HCT116 (cell line): ENCODE measurements at regions not wholly inside any gene's neighbourhood (a gene's known extent, or its start where the extent isn't known, plus 50 kb on each side); places are given as distances from the start of the nearest gene placed in this dataset.

Source experiments
- ATAC-seq: fragments of 200-7000 bp; cut with Tn5 transposase; 2 replicates; pipeline ENCODE4 v1.9.1; 2020; ENCODE audit warnings: mild to moderate bottlenecking, moderate library complexity
- BruUV-seq: library from RNA; stranded (reverse); fragments of 400-500 nt; replicated peaks from 2 replicates; lab custom pipeline; 2021; lab: Mats Ljungman, UMichigan
- CTCF ChIA-PET: fragments of 300-600 bp; sonication (Branson Sonifier 250); formaldehyde crosslinking; loops from one replicate; lab custom pipeline; 2021; ENCODE audit warnings: antibody characterized with exemption; lab: Charles Lee
- POLR2A ChIA-PET: fragments of 300-600, 350-600 bp; sonication (Branson Sonifier 250); formaldehyde crosslinking; loops from one replicate; lab custom pipeline; 2021; ENCODE audit warnings: antibody characterized with exemption; lab: Charles Lee
- RAD21 ChIA-PET, 2 experiments: fragments of 300-600 bp; sonication (Branson Sonifier 250); formaldehyde crosslinking; loops; one replicate each; lab custom pipeline; 2023; ENCODE audit warnings: low total read pairs in 2 of 2; ENCODE audit not compliant: uncharacterized antibody in 2 of 2, unreplicated experiment in 2 of 2, low non-redundant PET in 1 of 2; lab: Charles Lee
- DNase-seq: peaks from one replicate; pipeline ENCODE4 v3.0.0-alpha.2; 2010; ENCODE audit warnings: low read depth, low spot score
- H2AFZ ChIP-seq: fragments of 200-600 bp; shearing (Covaris generic), sonication (generic); 2 replicates; pipeline ENCODE4 v1.6.1; 2017; ENCODE audit warnings: low read depth, mixed run types, mixed read lengths, antibody characterized with exemption, low read length; ENCODE audit not compliant: poor library complexity, severe bottlenecking
- H3K27ac ChIP-seq: 2 replicates; pipeline ENCODE4 v1.5.1; 2012; ENCODE audit warnings: low read depth, low read length
- H3K27me3 ChIP-seq: fragments of 200-600 bp; sonication (generic); 2 replicates; pipeline ENCODE4 v1.6.1; 2016; ENCODE audit warnings: mixed run types, low read length, mixed read lengths; ENCODE audit not compliant: insufficient read depth
- H3K36me3 ChIP-seq, 2 experiments: fragments of 200-500 bp in 1 of 2; fragments of 200-600 bp in 1 of 2; sonication (Bioruptor generic) in 1 of 2; sonication (generic) in 1 of 2; 2 replicates each; pipeline versions ENCODE4 v1.5.1 to v1.6.1; 2014 to 2016; ENCODE audit warnings: low read length in 2 of 2, inconsistent platforms in 1 of 2, mixed read lengths in 1 of 2, mixed run types in 1 of 2; ENCODE audit not compliant: insufficient read depth in 2 of 2, control insufficient read depth in 1 of 2
- H3K4me1 ChIP-seq, 2 experiments: fragments of 200-600 bp in 1 of 2; sonication (generic) in 1 of 2; 2 replicates each; pipeline versions ENCODE4 v1.5.1 to v1.6.1; 2012 to 2017; ENCODE audit warnings: low read length in 2 of 2, inconsistent platforms in 1 of 2, mild to moderate bottlenecking in 1 of 2, mixed read lengths in 1 of 2, mixed run types in 1 of 2, moderate library complexity in 1 of 2; ENCODE audit not compliant: insufficient read depth in 2 of 2, control insufficient read depth in 1 of 2
- H3K4me2 ChIP-seq: fragments of 200-600 bp; sonication (generic); 2 replicates; pipeline ENCODE4 v1.6.1; 2017; ENCODE audit warnings: mixed run types, low read length, mixed read lengths
- H3K4me3 ChIP-seq, 2 experiments: fragments of 200-600 bp in 1 of 2; sonication (generic) in 1 of 2; replicated peaks in 1 of 2; 2 replicates each; pipeline ENCODE4 v1.5.1; 2011 to 2016; ENCODE audit warnings: low read length in 2 of 2, control low read depth in 1 of 2, low read depth in 1 of 2, mild to moderate bottlenecking in 1 of 2, mixed read lengths in 1 of 2, mixed run types in 1 of 2
- H3K79me2 ChIP-seq: fragments of 200-600 bp; sonication (generic); 2 replicates; pipeline ENCODE4 v1.6.1; 2017; ENCODE audit warnings: mild to moderate bottlenecking, mixed run types, low read length, moderate library complexity, mixed read lengths; ENCODE audit not compliant: insufficient read depth
- H3K9ac ChIP-seq: fragments of 200-600 bp; sonication (generic); 2 replicates; pipeline ENCODE4 v1.6.1; 2016; ENCODE audit warnings: low read length, mixed read lengths
- H3K9me2 ChIP-seq: fragments of 200-600 bp; sonication (generic), shearing (Covaris generic); 2 replicates; pipeline ENCODE4 v1.6.1; 2017; ENCODE audit warnings: mixed run types, mild to moderate bottlenecking, moderate library complexity; ENCODE audit not compliant: insufficient read depth
- H3K9me3 ChIP-seq, 2 experiments: fragments of 200-500 bp in 1 of 2; fragments of 200-600 bp in 1 of 2; sonication (Bioruptor generic) in 1 of 2; sonication (generic) in 1 of 2; 2 replicates each; pipeline ENCODE4 v1.6.1; 2014 to 2017; ENCODE audit warnings: low read length in 2 of 2, mixed read lengths in 2 of 2, inconsistent platforms in 1 of 2, low read depth in 1 of 2, mild to moderate bottlenecking in 1 of 2, mixed run types in 1 of 2, moderate library complexity in 1 of 2; ENCODE audit not compliant: control insufficient read depth in 1 of 2, insufficient read depth in 1 of 2
- H4K20me1 ChIP-seq: fragments of 200-600 bp; sonication (generic), shearing (Covaris generic); 2 replicates; pipeline ENCODE4 v1.6.1; 2017; ENCODE audit warnings: mixed run types, mild to moderate bottlenecking, moderate library complexity; ENCODE audit not compliant: insufficient read depth
- CBX3 ChIP-seq: IDR thresholded peaks from 2 replicates; pipeline ENCODE4 v1.6.1; 2012; ENCODE audit warnings: low read depth
- CEBPB ChIP-seq: IDR thresholded peaks from 2 replicates; pipeline ENCODE4 v1.6.1; 2012; ENCODE audit warnings: low read depth
- EGR1 ChIP-seq: IDR thresholded peaks from 2 replicates; pipeline ENCODE4 v1.6.1; 2012; ENCODE audit warnings: low read depth
- ELF1 ChIP-seq: IDR thresholded peaks from 2 replicates; pipeline ENCODE4 v1.6.1; 2012; ENCODE audit warnings: low read depth, borderline replicate concordance
- EZH2phosphoT487 ChIP-seq: fragments of 200-600 bp; IDR thresholded peaks from 2 replicates; pipeline ENCODE4 v1.6.1; 2018; ENCODE audit warnings: antibody characterized with exemption, borderline replicate concordance
- FOSL1 ChIP-seq: IDR thresholded peaks from 2 replicates; pipeline ENCODE4 v1.6.1; 2012; ENCODE audit warnings: low read depth
- MAX ChIP-seq: IDR thresholded peaks from 2 replicates; pipeline ENCODE4 v1.6.1; 2012
- POLR2AphosphoS5 ChIP-seq: IDR thresholded peaks from 2 replicates; pipeline ENCODE4 v1.6.1; 2011; ENCODE audit warnings: mild to moderate bottlenecking, low read depth, low read length, moderate library complexity
- REST ChIP-seq: IDR thresholded peaks from 2 replicates; pipeline ENCODE4 v1.6.1; 2012; ENCODE audit warnings: low read depth
- SIN3A ChIP-seq: IDR thresholded peaks from 2 replicates; pipeline ENCODE4 v1.6.1; 2012; ENCODE audit warnings: low read depth
- SP1 ChIP-seq: IDR thresholded peaks from 2 replicates; pipeline ENCODE4 v1.6.1; 2012; ENCODE audit warnings: low read depth
- YY1 ChIP-seq: IDR thresholded peaks from 2 replicates; pipeline ENCODE4 v1.6.1; 2011; ENCODE audit warnings: low read length, low read depth, moderate library complexity, mild to moderate bottlenecking; ENCODE audit not compliant: insufficient replicate concordance; ENCODE audit errors: extremely low read depth
- ZFX ChIP-seq: fragments of 450-650 bp; IDR thresholded peaks from 2 replicates; pipeline ENCODE4 v1.6.1; 2017
- ZNF274 ChIP-seq: fragments of 200-500 bp; sonication (Bioruptor generic); IDR thresholded peaks from 2 replicates; pipeline ENCODE4 v1.6.1; 2014; ENCODE audit warnings: mild to moderate bottlenecking, low read depth, low read length, inconsistent platforms
- intact Hi-C: fragments of 100-400 bp; cut with micrococcal nuclease; formaldehyde crosslinking; loops from 2 replicates; pipeline ENCODE4 v1.10.0; 2022
- TF ChIP-seq, protein P1 (sequence below): IDR thresholded peaks from 2 replicates; pipeline ENCODE4 v1.6.1; 2012
- TF ChIP-seq, protein P2 (sequence below), 3 experiments: fragments of 200-600 bp in 1 of 3; sonication (generic) in 1 of 3; IDR thresholded peaks in 2 of 3; conservative IDR thresholded peaks in 1 of 3; 2 replicates each; pipeline ENCODE4 v1.5.1; 2012 to 2017; ENCODE audit warnings: low read depth in 2 of 3, low read length in 2 of 3, antibody characterized with exemption in 1 of 3, borderline replicate concordance in 1 of 3, control low read depth in 1 of 3, mild to moderate bottlenecking in 1 of 3, mixed read lengths in 1 of 3, mixed run types in 1 of 3, moderate library complexity in 1 of 3; ENCODE audit not compliant: insufficient read depth in 1 of 3

GRCh38 chr2:65876114-65876513 lies 443.7 kb upstream of the SPRED2 start:
- ChIA-PET POLR2A (no interaction called here), RAD21 (no interaction called here), CTCF (no interaction called here)
- intact Hi-C loops = no loop called here
- Histone ChIP-seq H3K36me3 (no peaks in the 10 kb centered on the region), H3K4me2 (no peak overlapping the region), H3K4me1 (no peaks in the 10 kb centered on the region), H3K79me2 (no peaks in the 10 kb centered on the region), H3K27ac (no peak overlapping the region), H4K20me1 (no peaks in the 10 kb centered on the region), H3K4me3 (no peak overlapping the region), H3K9ac (no peak overlapping the region), H2AFZ (no peak overlapping the region), H3K9me3 (no peaks in the 10 kb centered on the region), H3K27me3 (peaks cover 62% of the 10 kb centered on the region), H3K9me2 (no peaks in the 10 kb centered on the region)
- no TSS peak for BruUV-seq
- DNase-seq = no peak
- TF ChIP-seq MAX = no peak
- no peak for TF ChIP-seq ZFX
- no peak for TF ChIP-seq SIN3A
- no peak for TF ChIP-seq ELF1
- no peak for TF ChIP-seq YY1
- no peak for TF ChIP-seq CBX3
- TF ChIP-seq EZH2phosphoT487 = no peak
- no peak for TF ChIP-seq ZNF274
- TF ChIP-seq REST = no peak
- TF ChIP-seq FOSL1 = no peak
- TF ChIP-seq, protein P1, sequence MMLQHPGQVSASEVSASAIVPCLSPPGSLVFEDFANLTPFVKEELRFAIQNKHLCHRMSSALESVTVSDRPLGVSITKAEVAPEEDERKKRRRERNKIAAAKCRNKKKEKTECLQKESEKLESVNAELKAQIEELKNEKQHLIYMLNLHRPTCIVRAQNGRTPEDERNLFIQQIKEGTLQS = no peak
- TF ChIP-seq EGR1 = no peak
- TF ChIP-seq CEBPB = no peak
- TF ChIP-seq POLR2AphosphoS5 = no peak
- no peak for TF ChIP-seq SP1
- TF ChIP-seq, protein P2, sequence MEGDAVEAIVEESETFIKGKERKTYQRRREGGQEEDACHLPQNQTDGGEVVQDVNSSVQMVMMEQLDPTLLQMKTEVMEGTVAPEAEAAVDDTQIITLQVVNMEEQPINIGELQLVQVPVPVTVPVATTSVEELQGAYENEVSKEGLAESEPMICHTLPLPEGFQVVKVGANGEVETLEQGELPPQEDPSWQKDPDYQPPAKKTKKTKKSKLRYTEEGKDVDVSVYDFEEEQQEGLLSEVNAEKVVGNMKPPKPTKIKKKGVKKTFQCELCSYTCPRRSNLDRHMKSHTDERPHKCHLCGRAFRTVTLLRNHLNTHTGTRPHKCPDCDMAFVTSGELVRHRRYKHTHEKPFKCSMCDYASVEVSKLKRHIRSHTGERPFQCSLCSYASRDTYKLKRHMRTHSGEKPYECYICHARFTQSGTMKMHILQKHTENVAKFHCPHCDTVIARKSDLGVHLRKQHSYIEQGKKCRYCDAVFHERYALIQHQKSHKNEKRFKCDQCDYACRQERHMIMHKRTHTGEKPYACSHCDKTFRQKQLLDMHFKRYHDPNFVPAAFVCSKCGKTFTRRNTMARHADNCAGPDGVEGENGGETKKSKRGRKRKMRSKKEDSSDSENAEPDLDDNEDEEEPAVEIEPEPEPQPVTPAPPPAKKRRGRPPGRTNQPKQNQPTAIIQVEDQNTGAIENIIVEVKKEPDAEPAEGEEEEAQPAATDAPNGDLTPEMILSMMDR (IDR thresholded peaks at IDR 0.05 in 2 of 3, conservative IDR thresholded peaks at IDR 0.05 in 1 of 3; ENCODE audit: borderline replicate concordance in 1 of 3, insufficient read depth in 1 of 3, low read depth in 2 of 3, low read length in 2 of 3) = no peak
- ATAC-seq = no peak
